ENCODE measurements at regions not wholly inside any gene's neighbourhood (a gene's known extent, or its start where the extent isn't known, plus 50 kb on each side); places are given as distances from the start of the nearest gene placed in this dataset.

- no peak for DNase-seq (ENCODE audit: low spot score in 2 of 2)
- no peak for TF ChIP-seq CTCF (IDR thresholded peaks at IDR 0.05)
Measured at GRCh38 chr20:48015943-48016723, 230.9 kb upstream of the SULF2 start.

GRCh38 chr20:48015141-48015910 is 230.0 kb upstream of the SULF2 start:
- Histone ChIP-seq H3K36me3 (no peaks in the 10 kb centered on the region), H3K27me3 (no peaks in the 10 kb centered on the region), H3K4me3 (no peak overlapping the region), H3K4me1 (no peaks in the 10 kb centered on the region), H3K9me3 (peaks cover 0 to 11% of the 10 kb centered on the region in 2 donors), H3K27ac (no peak overlapping the region)
- DNase-seq (ENCODE audit: low spot score in 2 of 2): no peak
- no peak for TF ChIP-seq CTCF (IDR thresholded peaks at IDR 0.05)
- intact Hi-C loops (cut with DNase I): no loop called here

More at GRCh38 chr20:48015943-48016723, 230.9 kb upstream of the SULF2 start:
- H3K9me3 ChIP-seq: peaks cover 0 to 11% of the 10 kb centered on the region in 2 donors
- no peaks in the 10 kb centered on the region for H3K27me3 ChIP-seq
- no peaks in the 10 kb centered on the region for H3K36me3 ChIP-seq
- intact Hi-C loops (cut with DNase I): no loop called here
- no peak overlapping the region for H3K4me3 ChIP-seq
- H3K4me1 ChIP-seq: no peaks in the 10 kb centered on the region
- H3K27ac ChIP-seq: no peak overlapping the region

- intact Hi-C loops (cut with DNase I): no loop called here
- Histone ChIP-seq H3K36me3 (no peaks in the 10 kb centered on the region), H3K27ac (no peak overlapping the region), H3K4me3 (no peak overlapping the region), H3K27me3 (no peaks in the 10 kb centered on the region), H3K9me3 (peaks cover 0 to 11% of the 10 kb centered on the region in 2 donors), H3K4me1 (no peaks in the 10 kb centered on the region)
- DNase-seq (ENCODE audit: low spot score in 2 of 2): no peak
- TF ChIP-seq CTCF (IDR thresholded peaks at IDR 0.05): no peak
Measured at GRCh38 chr20:48012401-48012974, 227.2 kb upstream of the SULF2 start.

GRCh38 chr20:48011025-48011424 is 225.7 kb upstream of the SULF2 start:
- H3K4me3 ChIP-seq: no peak overlapping the region
- no peaks in the 10 kb centered on the region for H3K4me1 ChIP-seq
- H3K36me3 ChIP-seq: no peaks in the 10 kb centered on the region
- H3K27me3 ChIP-seq: no peaks in the 10 kb centered on the region
- H3K27ac ChIP-seq: no peak overlapping the region
- peaks cover 0 to 11% of the 10 kb centered on the region in 2 donors for H3K9me3 ChIP-seq
- no peak for DNase-seq (ENCODE audit: low spot score in 2 of 2)
- intact Hi-C loops (cut with DNase I): no loop called here
- TF ChIP-seq CTCF (IDR thresholded peaks at IDR 0.05): no peak

GRCh38 chr20:48010623-48011022 is 225.3 kb upstream of the SULF2 start:
- intact Hi-C loops (cut with DNase I): no loop called here
- no peak for TF ChIP-seq CTCF (IDR thresholded peaks at IDR 0.05)
- Histone ChIP-seq H3K4me3 (no peak overlapping the region), H3K27me3 (no peaks in the 10 kb centered on the region), H3K36me3 (no peaks in the 10 kb centered on the region), H3K27ac (no peak overlapping the region), H3K4me1 (no peaks in the 10 kb centered on the region), H3K9me3 (peaks cover 0 to 11% of the 10 kb centered on the region in 2 donors)
- no peak for DNase-seq (ENCODE audit: low spot score in 2 of 2)

Data from ascending aorta (tissue), 2 donors.